GM20000 (cell line): ENCODE measurements at regions not wholly inside any gene's neighbourhood (a gene's known extent, or its start where the extent isn't known, plus 50 kb on each side); places are given as distances from the start of the nearest gene placed in this dataset.

Experiments
- DNase-seq: peaks from one replicate; pipeline ENCODE4 v3.0.0; 2012; ENCODE audit warnings: low spot score
- CTCF ChIP-seq: IDR thresholded peaks from 2 replicates; pipeline ENCODE4 v1.5.1; 2012; ENCODE audit warnings: mild to moderate bottlenecking, control low read depth; ENCODE audit errors: extremely low read depth, missing control alignments

DNA sequence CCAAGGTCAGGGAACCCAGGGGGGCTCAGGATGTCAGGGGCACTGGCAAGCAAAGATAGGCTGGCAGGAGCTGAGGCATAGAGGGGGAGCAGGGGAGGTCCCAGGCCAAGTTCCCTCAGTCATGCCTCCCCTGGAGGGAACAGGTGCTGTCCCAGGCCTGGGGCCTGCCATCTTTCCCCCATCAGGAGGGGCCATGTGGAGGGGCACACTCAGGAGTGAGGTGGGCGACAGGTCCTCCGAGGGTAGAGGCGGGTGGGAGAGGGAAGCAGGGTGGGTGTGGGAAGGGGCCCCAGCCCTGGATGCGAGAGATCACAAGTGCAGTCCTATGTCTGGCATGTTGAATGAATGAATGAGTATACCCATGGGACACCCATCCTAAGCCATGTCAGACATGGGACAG is 127.7 kb upstream of the GLI2 start:
- no peak for DNase-seq
- TF ChIP-seq CTCF: no peak

GRCh38 chr2:120609826-120610395 is 125.8 kb upstream of the GLI2 start:
- no peak for DNase-seq
- TF ChIP-seq CTCF: no peak

DNA sequence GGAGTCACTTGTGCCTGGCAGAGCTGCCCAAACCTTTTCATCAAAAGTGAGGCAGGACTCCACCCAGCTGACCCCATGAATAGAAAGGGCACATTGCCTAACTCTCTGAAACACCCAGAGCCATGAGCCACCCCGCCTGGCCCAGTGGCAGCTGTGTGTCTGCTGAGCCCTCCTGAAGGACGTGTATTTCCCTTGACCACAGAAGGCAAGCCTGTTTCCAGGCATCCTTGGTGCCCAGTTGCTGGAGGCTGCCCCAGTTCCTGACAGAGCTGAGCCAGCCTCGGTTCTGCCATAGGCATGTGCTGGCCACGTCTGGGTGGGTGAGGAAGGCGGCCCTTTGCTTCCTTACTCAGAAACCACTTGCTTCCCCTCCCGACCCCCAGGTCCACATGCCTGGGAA is 124.7 kb upstream of the GLI2 start:
- no peak for DNase-seq
- TF ChIP-seq CTCF: no peak

DNA sequence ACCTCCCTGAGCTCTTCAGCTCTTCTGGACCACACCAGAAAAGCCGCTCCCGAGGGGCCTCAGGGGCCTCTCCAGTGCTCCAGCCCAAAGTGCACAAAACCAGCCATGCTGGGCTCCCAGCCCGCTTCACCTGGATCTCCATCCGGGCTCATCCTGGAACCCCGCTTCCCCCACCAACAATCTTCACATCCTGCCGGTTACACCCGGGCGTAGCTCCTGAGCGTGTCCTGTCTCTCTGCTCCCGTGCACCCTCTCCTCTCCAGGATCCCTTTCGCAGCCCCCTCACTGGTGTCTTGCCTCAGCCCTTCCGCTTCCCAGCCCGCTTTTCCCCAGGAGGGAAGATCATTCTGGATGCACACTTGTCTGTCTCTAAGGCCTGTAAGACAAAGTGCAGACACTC is 123.7 kb upstream of the GLI2 start:
- DNase-seq: no peak
- no peak for TF ChIP-seq CTCF

GRCh38 chr2:120612471-120612870 is 123.2 kb upstream of the GLI2 start:
- no peak for TF ChIP-seq CTCF
- no peak for DNase-seq

GRCh38 chr2:120612931-120613330 is 122.7 kb upstream of the GLI2 start:
- DNase-seq: no peak

More at GRCh38 chr2:120612931-120613330, 122.7 kb upstream of the GLI2 start:
- TF ChIP-seq CTCF: no peak
